ENCODE measurements at regions not wholly inside any gene's neighbourhood (a gene's known extent, or its start where the extent isn't known, plus 50 kb on each side); places are given as distances from the start of the nearest gene placed in this dataset.

GRCh38 chr6:49027644-49028043, 435.4 kb downstream of the MMUT start:
- Histone ChIP-seq H3K36me3 (ENCODE audit: insufficient read depth, low read length) (no peaks in the 10 kb centered on the region), H3K27me3 (ENCODE audit: insufficient read depth, low read length) (no peaks in the 10 kb centered on the region), H4K20me1 (ENCODE audit: insufficient read depth, low read length) (no peaks in the 10 kb centered on the region), H3K9ac (ENCODE audit: low read length) (no peak overlapping the region), H3F3A (ENCODE audit: insufficient read depth, low read length) (no peaks in the 10 kb centered on the region), H2AFZ (ENCODE audit: low read length) (no peak overlapping the region), H3K27ac (ENCODE audit: low read depth, low read length, poor library complexity, severe bottlenecking) (no peak overlapping the region), H3K9me3 (ENCODE audit: low read length) (no peaks in the 10 kb centered on the region), H3K4me3 (ENCODE audit: low read depth, low read length, poor library complexity, severe bottlenecking) (no peak overlapping the region), H3K4me1 (ENCODE audit: insufficient read depth, low read length, severe bottlenecking) (no peaks in the 10 kb centered on the region), H3K79me2 (ENCODE audit: insufficient read depth, low read length) (no peaks in the 10 kb centered on the region), H3K4me2 (ENCODE audit: low read length) (no peak overlapping the region), H3K9me2 (ENCODE audit: low read depth, low read length) (no peaks in the 10 kb centered on the region)
- TF ChIP-seq CTCF (IDR thresholded peaks at IDR 0.05; ENCODE audit: low read length) (no peak), EZH2 (IDR thresholded peaks at IDR 0.05; ENCODE audit: borderline replicate concordance, low read length) (no peak)

- H3F3A ChIP-seq (ENCODE audit: insufficient read depth, low read length) = no peaks in the 10 kb centered on the region
- no peaks in the 10 kb centered on the region for H4K20me1 ChIP-seq (ENCODE audit: insufficient read depth, low read length)
- H3K27ac ChIP-seq (ENCODE audit: low read depth, low read length, poor library complexity, severe bottlenecking) = no peak overlapping the region
- no peak overlapping the region for H2AFZ ChIP-seq (ENCODE audit: low read length)
- no peak overlapping the region for H3K9ac ChIP-seq (ENCODE audit: low read length)
- no peaks in the 10 kb centered on the region for H3K36me3 ChIP-seq (ENCODE audit: insufficient read depth, low read length)
- no peaks in the 10 kb centered on the region for H3K9me2 ChIP-seq (ENCODE audit: low read depth, low read length)
- H3K27me3 ChIP-seq (ENCODE audit: insufficient read depth, low read length) = no peaks in the 10 kb centered on the region
- H3K4me3 ChIP-seq (ENCODE audit: low read depth, low read length, poor library complexity, severe bottlenecking) = no peak overlapping the region
- no peaks in the 10 kb centered on the region for H3K79me2 ChIP-seq (ENCODE audit: insufficient read depth, low read length)
- H3K9me3 ChIP-seq (ENCODE audit: low read length) = no peaks in the 10 kb centered on the region
- no peak overlapping the region for H3K4me2 ChIP-seq (ENCODE audit: low read length)
- H3K4me1 ChIP-seq (ENCODE audit: insufficient read depth, low read length, severe bottlenecking) = no peaks in the 10 kb centered on the region
- TF ChIP-seq EZH2 (IDR thresholded peaks at IDR 0.05; ENCODE audit: borderline replicate concordance, low read length) = no peak
- no peak for TF ChIP-seq CTCF (IDR thresholded peaks at IDR 0.05; ENCODE audit: low read length)
Measured at GRCh38 chr6:49025273-49026240, 437.5 kb downstream of the MMUT start.

- Histone ChIP-seq H3K4me2 (ENCODE audit: low read length) (no peak overlapping the region), H3F3A (ENCODE audit: insufficient read depth, low read length) (no peaks in the 10 kb centered on the region), H4K20me1 (ENCODE audit: insufficient read depth, low read length) (no peaks in the 10 kb centered on the region), H3K79me2 (ENCODE audit: insufficient read depth, low read length) (no peaks in the 10 kb centered on the region), H3K4me1 (ENCODE audit: insufficient read depth, low read length, severe bottlenecking) (no peaks in the 10 kb centered on the region), H3K9me2 (ENCODE audit: low read depth, low read length) (no peaks in the 10 kb centered on the region), H2AFZ (ENCODE audit: low read length) (no peak overlapping the region), H3K9ac (ENCODE audit: low read length) (no peak overlapping the region), H3K27me3 (ENCODE audit: insufficient read depth, low read length) (no peaks in the 10 kb centered on the region; the same call in 1 of the 2 replicates), H3K9me3 (ENCODE audit: low read length) (no peaks in the 10 kb centered on the region), H3K4me3 (ENCODE audit: low read depth, low read length, poor library complexity, severe bottlenecking) (no peak overlapping the region), H3K36me3 (ENCODE audit: insufficient read depth, low read length) (no peaks in the 10 kb centered on the region), H3K27ac (ENCODE audit: low read depth, low read length, poor library complexity, severe bottlenecking) (no peak overlapping the region)
- TF ChIP-seq CTCF (IDR thresholded peaks at IDR 0.05; ENCODE audit: low read length) (no peak), EZH2 (IDR thresholded peaks at IDR 0.05; ENCODE audit: borderline replicate concordance, low read length) (no peak)
Measured at GRCh38 chr6:49004801-49005200, 458.3 kb downstream of the MMUT start.

All from OCI-LY1 (cell line).